T-helper 17 cell (primary cell): ENCODE measurements at regions not wholly inside any gene's neighbourhood (a gene's known extent, or its start where the extent isn't known, plus 50 kb on each side); places are given as distances from the start of the nearest gene placed in this dataset.

Experiments used
- ATAC-seq: fragments of 150-1000 bp; cut with Tn5 transposase; 2 replicates; pipeline ENCODE4 v1.10.0; 2021; ENCODE audit warnings: mild to moderate bottlenecking, moderate library complexity
- DNase-seq, 3 donors: peaks; one replicate each; pipeline versions ENCODE4 v3.0.0 to v3.0.0-alpha.2; 2020 to 2021
- H3K9me3 ChIP-seq: one replicate; pipeline ENCODE4 v1.7.0; 2013; ENCODE audit warnings: low read length, mild to moderate bottlenecking; ENCODE audit not compliant: control insufficient read depth, poor library complexity, severe bottlenecking
- H3K27ac Mint-ChIP-seq: one replicate; pipeline ENCODE4 v1.8.0; 2022; ENCODE audit warnings: mild to moderate bottlenecking, moderate library complexity, mixed read lengths
- H3K27me3 Mint-ChIP-seq: one replicate; pipeline ENCODE4 v1.8.0; 2022; ENCODE audit warnings: mixed read lengths
- H3K36me3 Mint-ChIP-seq: one replicate; pipeline ENCODE4 v1.8.0; 2022; ENCODE audit warnings: low read depth, mixed read lengths
- H3K4me1 Mint-ChIP-seq: one replicate; pipeline ENCODE4 v1.8.0; 2022; ENCODE audit warnings: mild to moderate bottlenecking, mixed read lengths
- H3K4me3 Mint-ChIP-seq: one replicate; pipeline ENCODE4 v1.8.0; 2022; ENCODE audit warnings: mild to moderate bottlenecking, moderate library complexity, mixed read lengths

GRCh38 chr12:108418164-108418890, 79.2 kb upstream of the CMKLR1 start:
- Mint-ChIP-seq H3K4me3 (no peak overlapping the region), H3K27me3 (peaks cover 11% of the 10 kb centered on the region), H3K4me1 (no peaks in the 10 kb centered on the region), H3K27ac (no peak overlapping the region), H3K36me3 (no peaks in the 10 kb centered on the region)
- H3K9me3 ChIP-seq, result no peaks in the 10 kb centered on the region
- DNase-seq (no peak), ATAC-seq (no peak)

DNA sequence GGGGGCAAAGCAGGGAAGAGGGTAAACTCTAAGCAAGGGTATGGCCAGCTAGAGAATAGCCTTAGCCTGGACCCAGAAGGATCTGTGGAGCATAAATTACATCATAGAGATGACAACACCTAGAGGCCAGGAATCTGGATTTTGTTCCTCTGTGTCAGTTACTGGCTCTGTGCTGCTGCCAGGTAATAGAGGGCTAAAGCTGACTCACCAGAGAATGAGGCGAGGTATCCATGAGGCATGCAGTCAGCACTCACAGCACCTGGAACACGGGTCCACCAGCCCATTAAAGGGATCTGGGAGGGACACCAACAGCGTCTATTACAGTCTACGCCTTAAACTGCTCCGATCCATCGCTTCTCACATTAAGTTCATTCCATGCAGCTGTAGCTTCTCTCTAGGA, 74.9 kb upstream of the CMKLR1 start:
- Mint-ChIP-seq H3K27ac (no peak overlapping the region), H3K4me3 (no peak overlapping the region), H3K4me1 (no peaks in the 10 kb centered on the region), H3K27me3 (peaks cover 43% of the 10 kb centered on the region), H3K36me3 (no peaks in the 10 kb centered on the region)
- ATAC-seq (no peak), DNase-seq (no peak)
- H3K9me3 ChIP-seq, result no peaks in the 10 kb centered on the region

GRCh38 chr12:108410689-108411088, 71.6 kb upstream of the CMKLR1 start:
- H3K4me1 Mint-ChIP-seq, result no peaks in the 10 kb centered on the region

DNA sequence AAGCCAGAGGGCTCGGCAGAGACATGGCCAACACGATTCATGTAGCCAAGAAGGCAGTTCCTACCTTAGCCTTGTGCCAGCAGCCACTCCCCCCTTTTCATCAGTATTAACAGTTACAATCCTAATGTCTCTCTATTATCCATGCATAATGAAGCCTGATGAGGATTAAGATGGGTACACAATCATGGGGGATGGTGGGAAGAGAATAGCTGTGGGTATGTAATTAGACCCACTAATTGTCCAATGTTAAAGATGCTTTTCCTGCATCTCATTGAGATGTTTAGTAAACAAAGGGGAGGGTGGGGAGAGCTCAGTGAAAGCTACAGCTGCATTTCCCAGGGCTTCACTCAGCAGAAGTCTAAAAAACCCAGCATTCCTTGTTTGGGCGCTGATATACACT, 70.4 kb upstream of the CMKLR1 start:
- H3K27ac Mint-ChIP-seq, result no peak overlapping the region
- H3K36me3 Mint-ChIP-seq, result no peaks in the 10 kb centered on the region
- no peaks in the 10 kb centered on the region for H3K4me1 Mint-ChIP-seq
- DNase-seq, result no peak
- H3K4me3 Mint-ChIP-seq, result no peak overlapping the region
- no peaks in the 10 kb centered on the region for H3K9me3 ChIP-seq
- peaks cover 55% of the 10 kb centered on the region for H3K27me3 Mint-ChIP-seq
- ATAC-seq, result no peak

More at GRCh38 chr12:108410689-108411088, 71.6 kb upstream of the CMKLR1 start:
- Mint-ChIP-seq H3K4me3 (no peak overlapping the region), H3K36me3 (no peaks in the 10 kb centered on the region), H3K27me3 (peaks cover 57% of the 10 kb centered on the region), H3K27ac (no peak overlapping the region)
- ATAC-seq, result no peak
- no peaks in the 10 kb centered on the region for H3K9me3 ChIP-seq
- no peak for DNase-seq

- no peak for ATAC-seq
- H3K4me1 Mint-ChIP-seq, result no peaks in the 10 kb centered on the region
- no peak overlapping the region for H3K4me3 Mint-ChIP-seq
- H3K27ac Mint-ChIP-seq, result no peak overlapping the region
- peaks cover 2% of the 10 kb centered on the region for H3K36me3 Mint-ChIP-seq
- H3K27me3 Mint-ChIP-seq, result peaks cover 31% of the 10 kb centered on the region
- no peaks in the 10 kb centered on the region for H3K9me3 ChIP-seq
- no peak for DNase-seq
Observed at GRCh38 chr12:108403952-108404351, 64.8 kb upstream of the CMKLR1 start.

- ATAC-seq, result no peak
- peaks cover 2% of the 10 kb centered on the region for H3K36me3 Mint-ChIP-seq
- H3K27ac Mint-ChIP-seq, result no peak overlapping the region
- no peak for DNase-seq
- H3K4me3 Mint-ChIP-seq, result no peak overlapping the region
- peaks cover 20% of the 10 kb centered on the region for H3K27me3 Mint-ChIP-seq
- H3K4me1 Mint-ChIP-seq, result no peaks in the 10 kb centered on the region
- H3K9me3 ChIP-seq, result no peaks in the 10 kb centered on the region
Observed at GRCh38 chr12:108401964-108402363, 62.9 kb upstream of the CMKLR1 start.

GRCh38 chr12:108400900-108401480, 61.9 kb upstream of the CMKLR1 start:
- no peak for DNase-seq
- no peak overlapping the region for H3K4me3 Mint-ChIP-seq
- H3K9me3 ChIP-seq, result no peaks in the 10 kb centered on the region
- H3K36me3 Mint-ChIP-seq, result peaks cover 2% of the 10 kb centered on the region
- ATAC-seq, result no peak
- no peaks in the 10 kb centered on the region for H3K4me1 Mint-ChIP-seq
- H3K27me3 Mint-ChIP-seq, result peaks cover 20% of the 10 kb centered on the region
- H3K27ac Mint-ChIP-seq, result no peak overlapping the region

- DNase-seq (no peak), ATAC-seq (no peak)
- peaks cover 2% of the 10 kb centered on the region for H3K36me3 Mint-ChIP-seq
- H3K4me3 Mint-ChIP-seq, result no peak overlapping the region
- no peaks in the 10 kb centered on the region for H3K4me1 Mint-ChIP-seq
- no peak overlapping the region for H3K27ac Mint-ChIP-seq
- no peaks in the 10 kb centered on the region for H3K9me3 ChIP-seq
- H3K27me3 Mint-ChIP-seq, result peaks cover 20% of the 10 kb centered on the region
Observed at GRCh38 chr12:108400481-108400880, 61.4 kb upstream of the CMKLR1 start.

GRCh38 chr12:108400056-108400455, 60.9 kb upstream of the CMKLR1 start:
- Mint-ChIP-seq H3K36me3 (peaks cover 2% of the 10 kb centered on the region), H3K4me1 (no peaks in the 10 kb centered on the region), H3K27ac (no peak overlapping the region), H3K27me3 (peaks cover 20% of the 10 kb centered on the region), H3K4me3 (no peak overlapping the region)
- no peak for ATAC-seq
- DNase-seq, result no peak
- no peaks in the 10 kb centered on the region for H3K9me3 ChIP-seq

DNA sequence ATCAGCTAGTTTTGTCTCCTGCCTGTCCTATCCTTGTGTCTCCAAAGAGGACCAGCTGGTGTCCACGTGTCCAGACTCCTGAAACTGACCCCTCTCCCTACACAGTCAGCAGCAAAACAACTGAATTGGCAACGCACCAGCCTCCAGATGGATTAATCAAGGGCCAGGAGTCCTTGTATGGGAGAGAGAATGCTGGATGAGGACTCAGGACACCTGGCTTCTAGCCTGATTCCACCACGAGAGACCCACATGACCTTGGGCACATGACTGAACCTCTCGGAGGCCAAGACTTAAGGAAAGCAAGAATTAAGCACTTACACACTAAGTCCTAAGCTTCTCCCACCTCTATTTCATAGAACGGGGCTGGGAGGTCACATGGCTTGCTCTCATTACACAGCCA, 60.4 kb upstream of the CMKLR1 start:
- no peak overlapping the region for H3K27ac Mint-ChIP-seq
- no peak for ATAC-seq
- H3K36me3 Mint-ChIP-seq, result peaks cover 2% of the 10 kb centered on the region
- H3K9me3 ChIP-seq, result no peaks in the 10 kb centered on the region
- no peak for DNase-seq
- peaks cover 20% of the 10 kb centered on the region for H3K27me3 Mint-ChIP-seq
- no peak overlapping the region for H3K4me3 Mint-ChIP-seq
- H3K4me1 Mint-ChIP-seq, result no peaks in the 10 kb centered on the region

DNA sequence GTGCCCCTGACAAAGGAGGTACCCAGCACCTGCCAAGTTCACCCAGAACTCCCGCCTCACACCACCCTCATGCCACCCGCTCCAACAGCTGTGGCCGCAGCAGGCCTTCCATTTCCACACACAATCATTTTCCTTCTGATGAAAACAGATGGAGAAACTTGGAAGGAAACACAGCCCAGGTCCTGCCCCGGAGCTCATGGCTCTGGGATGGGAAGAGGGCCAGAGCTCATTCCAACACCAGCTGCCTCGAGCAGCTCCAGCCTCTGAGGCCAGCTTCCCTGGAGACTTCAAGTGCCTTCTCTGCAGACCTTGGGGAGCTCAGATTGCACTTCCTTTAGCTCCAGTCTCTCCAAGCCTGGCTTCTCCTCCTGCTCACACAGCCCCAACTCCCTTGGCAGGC, 55.1 kb upstream of the CMKLR1 start:
- Mint-ChIP-seq H3K4me1 (no peaks in the 10 kb centered on the region), H3K36me3 (no peaks in the 10 kb centered on the region), H3K27ac (no peak overlapping the region), H3K27me3 (peaks cover 9% of the 10 kb centered on the region), H3K4me3 (no peak overlapping the region)
- H3K9me3 ChIP-seq, result no peaks in the 10 kb centered on the region
- DNase-seq (no peak), ATAC-seq (no peak)

GRCh38 chr12:108392284-108392683, 53.2 kb upstream of the CMKLR1 start:
- no peak for DNase-seq
- no peak for ATAC-seq
- Mint-ChIP-seq H3K4me1 (no peaks in the 10 kb centered on the region), H3K4me3 (no peak overlapping the region), H3K36me3 (no peaks in the 10 kb centered on the region), H3K27me3 (peaks cover 4% of the 10 kb centered on the region), H3K27ac (no peak overlapping the region)
- no peaks in the 10 kb centered on the region for H3K9me3 ChIP-seq

DNA sequence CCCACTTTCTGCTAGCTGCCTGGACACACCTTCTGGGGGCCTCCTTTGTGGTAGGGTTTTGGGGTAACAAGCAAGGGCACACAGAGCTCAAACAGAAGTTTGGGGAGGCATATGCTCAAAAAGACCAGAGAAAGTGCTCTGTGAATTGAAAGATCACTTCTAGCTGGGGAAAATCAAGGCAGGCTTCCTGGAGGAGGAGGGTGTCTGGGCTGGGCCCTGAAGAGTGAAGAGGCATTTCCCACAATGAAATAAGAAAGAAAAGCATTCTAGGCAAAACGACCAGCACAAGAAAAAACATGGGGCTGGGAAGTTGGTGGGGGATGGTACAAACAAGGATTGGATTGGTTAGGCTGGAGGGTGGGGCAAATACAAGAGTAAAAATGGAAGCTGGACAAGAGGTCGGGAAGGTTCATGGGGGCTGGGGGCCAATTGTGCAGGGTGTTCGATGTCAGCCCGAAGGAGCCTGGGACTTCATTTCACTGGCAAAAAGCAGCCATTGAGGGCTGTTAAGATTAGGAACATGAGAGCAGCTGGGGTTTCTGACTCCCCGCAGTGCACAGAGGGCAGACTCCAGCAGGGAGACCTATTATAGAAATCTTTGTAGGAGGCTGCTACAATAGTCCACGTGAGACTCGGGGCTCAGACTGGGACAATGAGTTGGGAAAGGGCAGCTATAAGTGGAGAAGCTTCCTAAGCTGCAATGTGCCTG, 51.5 kb upstream of the CMKLR1 start:
- no peaks in the 10 kb centered on the region for H3K4me1 Mint-ChIP-seq
- no peaks in the 10 kb centered on the region for H3K9me3 ChIP-seq
- no peaks in the 10 kb centered on the region for H3K36me3 Mint-ChIP-seq
- ATAC-seq (no peak), DNase-seq (no peak)
- H3K27ac Mint-ChIP-seq, result no peak overlapping the region
- no peak overlapping the region for H3K4me3 Mint-ChIP-seq
- H3K27me3 Mint-ChIP-seq, result peaks cover 4% of the 10 kb centered on the region
